Stomach (tissue), 8 donors: ENCODE measurements at regions not wholly inside any gene's neighbourhood (a gene's known extent, or its start where the extent isn't known, plus 50 kb on each side); places are given as distances from the start of the nearest gene placed in this dataset.

Experiments
- DNase-seq, 2 donors: peaks; one replicate each; pipeline versions ENCODE4 v3.0.0 to v3.0.0-alpha.2; 2013 to 2019
- H3K27ac ChIP-seq, 5 donors: fragments of 200-600 bp in 4 of 5; sonication (generic) in 4 of 5; one replicate each; pipeline ENCODE4 v1.5.1; 2013 to 2019; ENCODE audit warnings: mild to moderate bottlenecking in 1 of 5, moderate library complexity in 1 of 5
- H3K27me3 ChIP-seq, 3 donors: fragments of 200-600 bp; sonication (generic); one replicate each; pipeline ENCODE4 v1.5.1; 2017 to 2019; ENCODE audit warnings: mixed run types in 1 of 3
- H3K36me3 ChIP-seq, 4 donors: fragments of 200-600 bp; sonication (generic); 1 replicate in 3 of 4; 2 replicates in 1 of 4; pipeline ENCODE4 v1.5.1; 2016 to 2019
- H3K4me1 ChIP-seq, 4 donors: fragments of 200-600 bp; sonication (generic); one replicate each; pipeline ENCODE4 v1.5.1; 2016 to 2019
- H3K4me3 ChIP-seq, 4 donors: fragments of 200-600 bp; sonication (generic) in 3 of 4; one replicate each; pipeline ENCODE4 v1.5.1; 2016 to 2019; ENCODE audit warnings: mild to moderate bottlenecking in 1 of 4
- H3K9me3 ChIP-seq, 4 donors: fragments of 200-600 bp; sonication (generic); one replicate each; pipeline ENCODE4 v1.5.1; 2016 to 2019
- CTCF ChIP-seq, 7 experiments: fragments of 450-650 bp in 4 of 7; fragments of 200-600 bp in 3 of 7; sonication (generic) in 3 of 7; IDR thresholded peaks; one replicate each; pipeline ENCODE4 v1.5.1; 2016 to 2019; ENCODE audit warnings: antibody characterized with exemption in 7 of 7, control low read depth in 2 of 7, mild to moderate bottlenecking in 1 of 7
- EP300 ChIP-seq: sonication (generic); formaldehyde crosslinking; IDR thresholded peaks from one replicate; pipeline ENCODE4 v1.6.1; 2017; ENCODE audit warnings: antibody characterized with exemption
- POLR2A ChIP-seq, 4 donors: fragments of 450-650 bp; IDR thresholded peaks; one replicate each; pipeline ENCODE4 v1.6.1; 2016; ENCODE audit warnings: antibody characterized with exemption in 4 of 4, control low read depth in 2 of 4, mild to moderate bottlenecking in 1 of 4, moderate library complexity in 1 of 4
- POLR2AphosphoS5 ChIP-seq, 3 donors: sonication (generic); formaldehyde crosslinking; IDR thresholded peaks; one replicate each; pipeline ENCODE4 v1.6.1; 2016; ENCODE audit warnings: antibody characterized with exemption in 3 of 3
- WGBS, 5 donors: extraction: QIAGEN DNeasy Blood & Tissue Kit in 3 of 5; methylation state at CpG; one replicate each; pipeline versions ENCODE4 v1.1.5 to v1.1.7; 2013 to 2018; 5-methylcytosine and 5-hydroxymethylcytosine counted together
- intact Hi-C: fragments of 100-400 bp; cut with DNase I; formaldehyde crosslinking; loops from one replicate; pipeline ENCODE4 v1.15.1; 2023; ENCODE audit warnings: low total_unique reads
- donor health status: healthy with polysubstance abuse.
- donor health status: Bipolar disorder and iron deficiency.
- donor health status: healthy.

GRCh38 chr6:165999279-165999678 lies 168.4 kb downstream of the TBXT start:
- DNase-seq, result no peak
- WGBS, 5 donors, result 85 to 98% (median 89%) methylated on average over 8 of the region's 8 CpGs
- Histone ChIP-seq H3K27ac (no peak overlapping the region), H3K9me3 (no peaks in the 10 kb centered on the region), H3K27me3 (no peaks in the 10 kb centered on the region), H3K4me3 (no peak overlapping the region), H3K36me3 (no peaks in the 10 kb centered on the region), H3K4me1 (no peaks in the 10 kb centered on the region)
- intact Hi-C loops, result no loop called here
- TF ChIP-seq POLR2A (IDR thresholded peaks at IDR 0.05) (no peak), CTCF (IDR thresholded peaks at IDR 0.05) (no peak), EP300 (no peak), POLR2AphosphoS5 (IDR thresholded peaks at IDR 0.05) (no peak)

- no peak overlapping the region for H3K4me3 ChIP-seq
- WGBS, 5 donors, result 63 to 75% (median 73%) methylated on average over 3 of the region's 3 CpGs
- intact Hi-C loops, result no loop called here
- H3K36me3 ChIP-seq, result no peaks in the 10 kb centered on the region
- no peaks in the 10 kb centered on the region for H3K4me1 ChIP-seq
- H3K27ac ChIP-seq, result no peak overlapping the region
- DNase-seq, result no peak
- no peaks in the 10 kb centered on the region for H3K9me3 ChIP-seq
- TF ChIP-seq POLR2A (IDR thresholded peaks at IDR 0.05) (no peak), POLR2AphosphoS5 (IDR thresholded peaks at IDR 0.05) (no peak), EP300 (no peak), CTCF (IDR thresholded peaks at IDR 0.05) (no peak)
- no peaks in the 10 kb centered on the region for H3K27me3 ChIP-seq
Observed at GRCh38 chr6:165998072-165998471, 169.6 kb downstream of the TBXT start.

- Histone ChIP-seq H3K4me3 (no peak overlapping the region), H3K27ac (no peak overlapping the region), H3K27me3 (peaks cover 0 to 48% (median 29%) of the 10 kb centered on the region in 3 donors), H3K36me3 (no peaks in the 10 kb centered on the region), H3K4me1 (peaks cover 0 to 29% (median 26%) of the 10 kb centered on the region in 4 donors), H3K9me3 (no peaks in the 10 kb centered on the region)
- TF ChIP-seq POLR2A (IDR thresholded peaks at IDR 0.05), result no peak
- no peak for TF ChIP-seq CTCF (IDR thresholded peaks at IDR 0.05)
- TF ChIP-seq POLR2AphosphoS5 (IDR thresholded peaks at IDR 0.05), result no peak
- TF ChIP-seq EP300, result no peak
- DNase-seq, result no peak
- intact Hi-C loops, result no loop called here
- WGBS, 5 donors, result 81 to 83% (median 82%) methylated on average over 14 of the region's 14 CpGs
Observed at GRCh38 chr6:165991341-165991740, 176.3 kb downstream of the TBXT start.

GRCh38 chr6:165990216-165990615 lies 177.4 kb downstream of the TBXT start:
- no peaks in the 10 kb centered on the region for H3K9me3 ChIP-seq
- no peaks in the 10 kb centered on the region for H3K36me3 ChIP-seq
- H3K27ac ChIP-seq, result no peak overlapping the region
- WGBS, 5 donors, result 48 to 67% (median 55%) methylated on average over 2 of the region's 2 CpGs
- TF ChIP-seq POLR2AphosphoS5 (IDR thresholded peaks at IDR 0.05) (no peak), CTCF (IDR thresholded peaks at IDR 0.05) (no peak), POLR2A (IDR thresholded peaks at IDR 0.05) (no peak)
- DNase-seq, result no peak
- peaks cover 0 to 59% (median 34%) of the 10 kb centered on the region in 3 donors for H3K27me3 ChIP-seq
- intact Hi-C loops, result no loop called here
- H3K4me3 ChIP-seq, result no peak overlapping the region
- peaks cover 0 to 39% (median 30%) of the 10 kb centered on the region in 4 donors for H3K4me1 ChIP-seq
